Gastroesophageal sphincter (tissue), 4 donors: ENCODE measurements at regions not wholly inside any gene's neighbourhood (a gene's known extent, or its start where the extent isn't known, plus 50 kb on each side); places are given as distances from the start of the nearest gene placed in this dataset.

ENCODE experiments used
- ATAC-seq: fragments of 150-250 bp; one replicate; pipeline ENCODE4 v1.9.1; 2016; ENCODE audit warnings: mild to moderate bottlenecking, moderate library complexity
- H3K27ac ChIP-seq, 4 donors: fragments of 200-600 bp; sonication (generic) in 3 of 4; 1 replicate in 3 of 4; 2 replicates in 1 of 4; pipeline ENCODE4 v1.5.1; 2016 to 2019
- H3K27me3 ChIP-seq: fragments of 200-600 bp; sonication (generic); one replicate; pipeline ENCODE4 v1.5.1; 2019
- H3K36me3 ChIP-seq, 2 donors: fragments of 200-600 bp; sonication (generic); one replicate each; pipeline ENCODE4 v1.5.1; 2019; ENCODE audit warnings: control low read depth in 1 of 2
- H3K4me1 ChIP-seq, 3 donors: fragments of 200-600 bp; sonication (generic); 1 replicate in 2 of 3; 2 replicates in 1 of 3; pipeline ENCODE4 v1.5.1; 2016 to 2019; ENCODE audit warnings: control low read depth in 2 of 3
- H3K4me3 ChIP-seq, 2 donors: fragments of 200-600 bp; sonication (generic); one replicate each; pipeline ENCODE4 v1.5.1; 2019; ENCODE audit warnings: mild to moderate bottlenecking in 1 of 2, moderate library complexity in 1 of 2
- H3K9me3 ChIP-seq, 3 donors: fragments of 200-600 bp; sonication (generic); one replicate each; pipeline ENCODE4 v1.5.1; 2017 to 2019; ENCODE audit warnings: control low read depth in 2 of 3
- EP300 ChIP-seq: sonication (generic); formaldehyde crosslinking; IDR thresholded peaks from one replicate; pipeline ENCODE4 v1.6.1; 2017; ENCODE audit warnings: antibody characterized with exemption, mild to moderate bottlenecking
- POLR2A ChIP-seq, 2 donors: fragments of 450-650 bp; IDR thresholded peaks; one replicate each; pipeline ENCODE4 v1.6.1; 2017; ENCODE audit warnings: antibody characterized with exemption in 2 of 2, mild to moderate bottlenecking in 2 of 2, moderate library complexity in 1 of 2
- POLR2AphosphoS5 ChIP-seq: sonication (generic); formaldehyde crosslinking; IDR thresholded peaks from one replicate; pipeline ENCODE4 v1.6.1; 2017; ENCODE audit warnings: antibody characterized with exemption
- WGBS, 2 donors: methylation state at CpG; one replicate each; pipeline ENCODE4 v1.1.5; 2018; ENCODE audit warnings: low coverage in 1 of 2; 5-methylcytosine and 5-hydroxymethylcytosine counted together
- TF ChIP-seq, protein P1 (sequence below), 4 experiments: fragments of 200-600 bp in 2 of 4; fragments of 450-650 bp in 2 of 4; sonication (generic) in 1 of 4; IDR thresholded peaks; one replicate each; pipeline ENCODE4 v1.5.1; 2017 to 2019; ENCODE audit warnings: antibody characterized with exemption in 4 of 4, mild to moderate bottlenecking in 2 of 4, moderate library complexity in 2 of 4

DNA sequence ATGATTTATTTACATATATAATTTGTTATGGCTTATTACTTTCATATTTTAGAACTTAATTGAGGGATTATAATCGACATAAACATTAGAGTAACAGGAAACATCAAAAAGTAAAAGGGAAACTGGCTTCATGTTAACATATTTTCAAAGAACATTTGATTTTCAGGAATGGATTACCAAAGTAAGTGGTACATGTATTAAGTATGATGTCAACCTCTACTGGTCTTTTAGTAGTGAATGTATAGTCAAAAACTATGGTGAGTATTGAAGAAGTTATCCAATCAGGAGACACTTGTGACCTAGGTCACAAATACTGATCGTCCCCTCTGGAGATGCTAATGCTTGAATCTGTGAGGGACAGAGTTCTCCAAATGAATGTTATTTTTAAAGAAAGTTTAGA lies 768.9 kb upstream of the ADGRL4 start:
- H3K4me3 ChIP-seq = no peak overlapping the region
- no peaks in the 10 kb centered on the region for H3K9me3 ChIP-seq
- H3K4me1 ChIP-seq = no peaks in the 10 kb centered on the region
- H3K27ac ChIP-seq = no peak overlapping the region
- no peaks in the 10 kb centered on the region for H3K27me3 ChIP-seq
- TF ChIP-seq, protein P1, sequence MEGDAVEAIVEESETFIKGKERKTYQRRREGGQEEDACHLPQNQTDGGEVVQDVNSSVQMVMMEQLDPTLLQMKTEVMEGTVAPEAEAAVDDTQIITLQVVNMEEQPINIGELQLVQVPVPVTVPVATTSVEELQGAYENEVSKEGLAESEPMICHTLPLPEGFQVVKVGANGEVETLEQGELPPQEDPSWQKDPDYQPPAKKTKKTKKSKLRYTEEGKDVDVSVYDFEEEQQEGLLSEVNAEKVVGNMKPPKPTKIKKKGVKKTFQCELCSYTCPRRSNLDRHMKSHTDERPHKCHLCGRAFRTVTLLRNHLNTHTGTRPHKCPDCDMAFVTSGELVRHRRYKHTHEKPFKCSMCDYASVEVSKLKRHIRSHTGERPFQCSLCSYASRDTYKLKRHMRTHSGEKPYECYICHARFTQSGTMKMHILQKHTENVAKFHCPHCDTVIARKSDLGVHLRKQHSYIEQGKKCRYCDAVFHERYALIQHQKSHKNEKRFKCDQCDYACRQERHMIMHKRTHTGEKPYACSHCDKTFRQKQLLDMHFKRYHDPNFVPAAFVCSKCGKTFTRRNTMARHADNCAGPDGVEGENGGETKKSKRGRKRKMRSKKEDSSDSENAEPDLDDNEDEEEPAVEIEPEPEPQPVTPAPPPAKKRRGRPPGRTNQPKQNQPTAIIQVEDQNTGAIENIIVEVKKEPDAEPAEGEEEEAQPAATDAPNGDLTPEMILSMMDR (IDR thresholded peaks at IDR 0.05) = no peak
- no peak for TF ChIP-seq POLR2A (IDR thresholded peaks at IDR 0.05)
- no peak for TF ChIP-seq EP300
- no peak for TF ChIP-seq POLR2AphosphoS5
- H3K36me3 ChIP-seq = no peaks in the 10 kb centered on the region
- 79 to 85% methylated on average over 2 of the region's 2 CpGs for WGBS, 2 donors
- no peak for ATAC-seq

DNA sequence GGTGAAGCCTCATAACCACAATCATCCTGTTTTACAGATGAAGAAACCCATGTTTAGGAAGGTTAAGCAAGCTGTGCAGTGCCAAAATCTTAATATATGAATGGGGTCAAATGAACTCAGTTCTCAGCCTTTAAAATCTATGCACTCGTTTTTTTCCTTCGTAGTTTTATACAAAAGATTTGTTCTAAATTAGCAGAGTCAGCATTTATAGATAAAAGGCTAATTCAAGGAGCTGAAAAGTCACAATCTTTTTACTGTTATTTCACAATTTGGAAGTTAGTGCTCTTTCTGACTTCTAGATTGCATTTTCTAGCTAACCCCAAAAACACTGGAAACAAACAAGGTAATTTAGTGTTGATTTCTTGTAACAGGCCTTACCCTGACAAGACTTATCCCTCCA lies 766.9 kb upstream of the ADGRL4 start:
- TF ChIP-seq POLR2A (IDR thresholded peaks at IDR 0.05) = no peak
- no peak for TF ChIP-seq POLR2AphosphoS5
- no peak for TF ChIP-seq EP300
- TF ChIP-seq, protein P1 (IDR thresholded peaks at IDR 0.05) = no peak
- Histone ChIP-seq H3K27me3 (no peaks in the 10 kb centered on the region), H3K4me1 (no peaks in the 10 kb centered on the region), H3K36me3 (no peaks in the 10 kb centered on the region), H3K27ac (no peak overlapping the region), H3K4me3 (no peak overlapping the region), H3K9me3 (no peaks in the 10 kb centered on the region)
- WGBS, 2 donors = 72 to 88% methylated on average over 2 of the region's 2 CpGs
- ATAC-seq = no peak

DNA sequence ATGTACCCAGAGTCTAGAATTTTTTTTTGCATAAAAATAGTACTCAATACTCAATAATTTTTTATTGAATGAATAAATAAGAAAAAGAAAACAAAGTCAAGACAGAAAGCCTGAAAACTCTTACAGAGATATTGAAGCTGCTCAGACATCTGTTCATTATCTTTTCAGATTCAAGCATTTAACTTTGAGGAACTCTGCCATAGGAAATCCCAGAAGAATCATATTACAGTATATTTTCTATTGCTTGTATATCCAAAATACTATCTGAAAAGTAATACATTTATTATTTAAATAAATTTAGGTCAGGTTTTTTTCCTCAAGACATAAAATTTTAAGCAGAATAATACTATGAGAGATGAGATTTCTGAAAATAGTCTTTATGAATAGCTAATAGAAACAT lies 755.9 kb upstream of the ADGRL4 start:
- TF ChIP-seq POLR2A (IDR thresholded peaks at IDR 0.05) (no peak), EP300 (no peak), POLR2AphosphoS5 (no peak)
- TF ChIP-seq, protein P1 (IDR thresholded peaks at IDR 0.05) = no peak
- ATAC-seq = no peak
- no peaks in the 10 kb centered on the region for H3K36me3 ChIP-seq
- no peak overlapping the region for H3K27ac ChIP-seq
- H3K27me3 ChIP-seq = no peaks in the 10 kb centered on the region
- H3K4me3 ChIP-seq = no peak overlapping the region
- H3K9me3 ChIP-seq = no peaks in the 10 kb centered on the region
- H3K4me1 ChIP-seq = no peaks in the 10 kb centered on the region

DNA sequence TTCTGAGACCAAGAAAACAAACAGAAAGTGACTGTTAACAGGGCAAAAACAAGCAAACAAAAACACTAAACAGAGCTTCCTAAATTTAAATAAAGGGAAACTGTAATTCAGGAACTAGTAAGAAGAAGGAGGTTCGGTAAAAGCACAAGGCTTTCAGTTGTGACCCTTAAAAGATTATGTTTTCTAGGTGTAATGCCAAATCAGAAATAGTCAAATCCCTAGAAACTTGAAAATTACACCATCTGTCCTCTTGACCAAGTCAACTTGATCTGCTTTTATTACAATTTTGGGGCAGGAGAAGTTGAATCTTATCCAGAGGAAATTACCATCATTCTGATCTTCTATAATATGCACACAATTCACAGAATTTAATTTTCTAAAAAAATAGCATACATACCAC lies 754.0 kb upstream of the ADGRL4 start:
- Histone ChIP-seq H3K4me1 (no peaks in the 10 kb centered on the region), H3K27me3 (no peaks in the 10 kb centered on the region), H3K4me3 (no peak overlapping the region), H3K27ac (no peak overlapping the region), H3K36me3 (no peaks in the 10 kb centered on the region), H3K9me3 (no peaks in the 10 kb centered on the region)
- no peak for ATAC-seq
- TF ChIP-seq POLR2A (IDR thresholded peaks at IDR 0.05) (no peak), EP300 (no peak), POLR2AphosphoS5 (no peak)
- TF ChIP-seq, protein P1 (IDR thresholded peaks at IDR 0.05) = no peak
- 65 to 88% methylated on average over 1 of the region's 1 CpG for WGBS, 2 donors

DNA sequence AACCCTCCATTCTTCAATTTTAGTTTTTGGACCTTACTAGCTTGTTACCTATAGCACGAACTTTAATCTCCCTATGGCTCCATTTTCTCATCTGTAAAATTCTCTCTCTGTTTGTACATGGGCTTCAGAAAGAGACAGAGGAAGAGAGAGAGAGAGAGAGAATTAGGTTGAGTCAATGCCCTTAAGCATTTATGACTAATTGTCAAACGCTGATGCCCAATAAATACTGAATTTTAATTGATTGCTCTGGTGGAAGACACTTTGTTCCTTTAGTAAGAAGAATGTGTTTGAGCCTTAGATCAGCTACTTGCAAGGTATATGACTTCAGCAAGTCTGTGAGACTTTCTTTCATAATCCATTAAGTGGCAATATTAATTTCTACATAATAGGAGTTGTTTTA lies 743.1 kb upstream of the ADGRL4 start:
- H3K4me1 ChIP-seq = no peaks in the 10 kb centered on the region
- H3K27me3 ChIP-seq = no peaks in the 10 kb centered on the region
- H3K4me3 ChIP-seq = no peak overlapping the region
- H3K36me3 ChIP-seq = no peaks in the 10 kb centered on the region
- no peaks in the 10 kb centered on the region for H3K9me3 ChIP-seq
- WGBS, 2 donors = 89 to 90% methylated on average over 2 of the region's 2 CpGs
- H3K27ac ChIP-seq = no peak overlapping the region
- no peak for ATAC-seq
- TF ChIP-seq POLR2A (IDR thresholded peaks at IDR 0.05) (no peak), POLR2AphosphoS5 (no peak), EP300 (no peak)
- TF ChIP-seq, protein P1 (IDR thresholded peaks at IDR 0.05) = no peak
